ENCODE measurements at regions not wholly inside any gene's neighbourhood (a gene's known extent, or its start where the extent isn't known, plus 50 kb on each side); places are given as distances from the start of the nearest gene placed in this dataset.

DNA sequence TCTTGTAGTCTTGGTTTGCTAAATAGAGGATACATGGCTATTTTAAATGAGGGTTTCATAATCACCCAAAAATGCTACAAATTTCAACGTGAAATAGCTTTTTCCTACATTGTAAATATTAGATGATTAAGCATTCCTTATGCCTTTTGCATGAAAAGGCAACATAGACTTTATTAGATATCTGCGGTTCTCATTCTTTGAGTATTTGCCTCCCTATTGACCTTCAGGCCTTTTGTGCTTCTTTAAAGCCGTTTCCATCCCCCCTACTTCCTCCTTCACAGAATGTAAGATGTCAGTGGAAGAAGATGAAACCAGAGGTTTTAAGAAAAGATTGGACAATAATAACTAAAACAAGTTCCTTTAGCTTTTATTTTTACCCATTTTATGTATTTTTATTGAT is 144.1 kb downstream of the UBE2E3 start:
- TF ChIP-seq, protein P1, sequence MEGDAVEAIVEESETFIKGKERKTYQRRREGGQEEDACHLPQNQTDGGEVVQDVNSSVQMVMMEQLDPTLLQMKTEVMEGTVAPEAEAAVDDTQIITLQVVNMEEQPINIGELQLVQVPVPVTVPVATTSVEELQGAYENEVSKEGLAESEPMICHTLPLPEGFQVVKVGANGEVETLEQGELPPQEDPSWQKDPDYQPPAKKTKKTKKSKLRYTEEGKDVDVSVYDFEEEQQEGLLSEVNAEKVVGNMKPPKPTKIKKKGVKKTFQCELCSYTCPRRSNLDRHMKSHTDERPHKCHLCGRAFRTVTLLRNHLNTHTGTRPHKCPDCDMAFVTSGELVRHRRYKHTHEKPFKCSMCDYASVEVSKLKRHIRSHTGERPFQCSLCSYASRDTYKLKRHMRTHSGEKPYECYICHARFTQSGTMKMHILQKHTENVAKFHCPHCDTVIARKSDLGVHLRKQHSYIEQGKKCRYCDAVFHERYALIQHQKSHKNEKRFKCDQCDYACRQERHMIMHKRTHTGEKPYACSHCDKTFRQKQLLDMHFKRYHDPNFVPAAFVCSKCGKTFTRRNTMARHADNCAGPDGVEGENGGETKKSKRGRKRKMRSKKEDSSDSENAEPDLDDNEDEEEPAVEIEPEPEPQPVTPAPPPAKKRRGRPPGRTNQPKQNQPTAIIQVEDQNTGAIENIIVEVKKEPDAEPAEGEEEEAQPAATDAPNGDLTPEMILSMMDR (IDR thresholded peaks at IDR 0.05; ENCODE audit: insufficient read depth, low read length) = no peak
- H3K4me3 ChIP-seq (ENCODE audit: low read depth, low read length) = no peak overlapping the region
- no peak for DNase-seq (ENCODE audit: low read depth)

- TF ChIP-seq, protein P1 (IDR thresholded peaks at IDR 0.05; ENCODE audit: insufficient read depth, low read length) = no peak
- DNase-seq (ENCODE audit: low read depth) = no peak
Observed at GRCh38 chr2:181125359-181125758, 145.0 kb downstream of the UBE2E3 start.

DNA sequence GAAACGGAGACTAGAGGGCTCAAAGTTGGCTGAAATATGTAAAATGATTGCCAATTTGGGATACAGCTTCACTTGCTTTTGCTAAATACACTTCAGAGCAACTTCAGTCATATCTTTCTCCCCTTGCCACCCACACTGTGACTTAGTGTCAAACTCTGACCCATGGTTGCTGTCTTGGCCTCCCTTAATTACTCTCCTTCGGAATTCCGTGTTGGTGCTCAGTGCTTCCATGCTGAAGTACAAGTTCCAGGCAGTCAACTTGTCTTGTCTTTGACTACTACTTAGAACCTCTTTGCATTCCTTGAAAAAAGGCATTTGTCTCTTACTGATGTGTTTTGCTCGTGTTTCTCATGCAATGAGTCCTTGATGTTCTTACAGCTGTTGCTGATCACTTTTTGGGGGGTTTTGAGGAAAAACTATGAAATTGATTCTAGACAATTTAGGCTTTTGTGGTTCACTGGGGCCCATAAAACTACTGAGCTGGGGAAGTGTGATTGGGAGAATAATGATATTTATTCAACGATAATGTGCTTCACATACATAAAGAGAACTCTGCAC is 146.0 kb downstream of the UBE2E3 start:
- TF ChIP-seq, protein P1 (IDR thresholded peaks at IDR 0.05; ENCODE audit: insufficient read depth, low read length) = no peak

More at GRCh38 chr2:181125359-181125758, 145.0 kb downstream of the UBE2E3 start:
- H3K4me3 ChIP-seq (ENCODE audit: low read depth, low read length) = no peak overlapping the region

DNA sequence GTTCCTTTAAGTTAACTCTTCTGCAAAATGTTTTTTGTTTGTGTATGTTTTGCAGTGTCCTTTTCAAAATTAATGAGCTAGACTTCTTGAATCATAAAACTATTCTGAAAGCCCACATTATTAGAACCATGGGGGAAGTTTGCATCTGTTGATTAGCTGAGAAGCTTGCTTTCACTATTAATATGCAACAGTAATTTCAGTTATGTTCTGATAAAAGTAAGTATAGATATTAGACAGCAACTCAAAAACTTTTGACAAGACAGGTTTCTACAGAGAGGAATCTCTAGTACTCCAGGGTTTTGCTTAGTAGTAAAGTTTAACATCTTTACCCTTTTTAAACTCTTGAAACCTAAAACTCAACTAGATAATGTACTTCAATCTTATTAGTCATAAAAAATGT is 147.8 kb downstream of the UBE2E3 start:
- DNase-seq (ENCODE audit: low read depth) = no peak
- TF ChIP-seq, protein P1 (IDR thresholded peaks at IDR 0.05; ENCODE audit: insufficient read depth, low read length) = no peak
- no peak overlapping the region for H3K4me3 ChIP-seq (ENCODE audit: low read depth, low read length)

More for the DNA sequence above, 146.0 kb downstream of the UBE2E3 start:
- H3K4me3 ChIP-seq (ENCODE audit: low read depth, low read length) = no peak overlapping the region
- DNase-seq (ENCODE audit: low read depth) = no peak

GRCh38 chr2:181129364-181130056 is 149.1 kb downstream of the UBE2E3 start:
- H3K4me3 ChIP-seq (ENCODE audit: low read depth, low read length) = no peak overlapping the region
- TF ChIP-seq, protein P1 (IDR thresholded peaks at IDR 0.05; ENCODE audit: insufficient read depth, low read length) = no peak
- no peak for DNase-seq (ENCODE audit: low read depth)

DNA sequence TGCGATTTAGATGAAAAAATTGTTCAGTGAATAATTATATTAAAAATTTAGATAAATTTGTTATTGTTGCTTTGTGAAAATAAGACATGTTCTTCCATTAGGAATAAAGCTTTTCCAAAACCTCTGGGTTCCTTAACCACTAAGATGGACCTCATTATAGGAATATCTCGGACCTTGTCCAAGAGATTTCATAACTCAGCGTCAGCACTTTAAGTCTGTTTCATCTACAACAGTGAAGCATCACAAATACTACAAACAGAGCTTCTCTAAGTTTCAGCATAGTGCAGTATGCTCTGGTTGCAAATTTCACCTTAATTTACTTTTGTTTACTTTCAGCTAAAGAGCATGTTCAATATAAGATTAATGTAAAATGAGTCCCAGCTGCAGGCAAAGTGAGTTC is 150.3 kb downstream of the UBE2E3 start:
- no peak overlapping the region for H3K4me3 ChIP-seq (ENCODE audit: low read depth, low read length)
- TF ChIP-seq, protein P1 (IDR thresholded peaks at IDR 0.05; ENCODE audit: insufficient read depth, low read length) = no peak
- peak; percentile 34 for DNase-seq (ENCODE audit: low read depth)
